NCI-H82 (cell line): ENCODE measurements at regions not wholly inside any gene's neighbourhood (a gene's known extent, or its start where the extent isn't known, plus 50 kb on each side); places are given as distances from the start of the nearest gene placed in this dataset.
A peak's percentile ranks its signal among the peaks of the same experiment; 100 is the strongest.

Experiments
- DNase-seq: peaks from one replicate; lab custom pipeline; 2025; lab: John Stamatoyannopoulos, UW

GRCh38 chr14:61130512-61131260, 149.6 kb downstream of the SLC38A6 start:
- no peak for DNase-seq

- no peak for DNase-seq
Observed at GRCh38 chr14:61129168-61129745, 148.2 kb downstream of the SLC38A6 start.

- DNase-seq = no peak
Observed at GRCh38 chr14:61128382-61129167, 147.5 kb downstream of the SLC38A6 start.

- DNase-seq = no peak
Observed at GRCh38 chr14:61126603-61127498, 145.8 kb downstream of the SLC38A6 start.

- no peak for DNase-seq
Observed at GRCh38 chr14:61125867-61126572, 145.0 kb downstream of the SLC38A6 start.

- no peak for DNase-seq
Observed at GRCh38 chr14:61125041-61125866, 144.2 kb downstream of the SLC38A6 start.

- no peak for DNase-seq
Observed at GRCh38 chr14:61122862-61123261, 141.8 kb downstream of the SLC38A6 start.

- no peak for DNase-seq
Observed at GRCh38 chr14:61121355-61121787, 140.3 kb downstream of the SLC38A6 start.

- DNase-seq = no peak
Observed at GRCh38 chr14:61120576-61120975, 139.5 kb downstream of the SLC38A6 start.

GRCh38 chr14:61119006-61119405, 138.0 kb downstream of the SLC38A6 start:
- DNase-seq = no peak

- DNase-seq = no peak
Observed at GRCh38 chr14:61116369-61116768, 135.3 kb downstream of the SLC38A6 start.

GRCh38 chr14:61113561-61114225, 132.6 kb downstream of the SLC38A6 start:
- peak; percentile 84 for DNase-seq

GRCh38 chr14:61112506-61112905, 131.5 kb downstream of the SLC38A6 start:
- DNase-seq = no peak

GRCh38 chr14:61111731-61112130, 130.7 kb downstream of the SLC38A6 start:
- DNase-seq = no peak

GRCh38 chr14:61111209-61111665, 130.2 kb downstream of the SLC38A6 start:
- no peak for DNase-seq

- peak; percentile 52 for DNase-seq
Observed at GRCh38 chr14:61110316-61111082, 129.5 kb downstream of the SLC38A6 start.

GRCh38 chr14:61109288-61109687, 128.2 kb downstream of the SLC38A6 start:
- DNase-seq = no peak

GRCh38 chr14:61108496-61109141, 127.6 kb downstream of the SLC38A6 start:
- DNase-seq = no peak
